H1 (cell line): ENCODE measurements at regions not wholly inside any gene's neighbourhood (a gene's known extent, or its start where the extent isn't known, plus 50 kb on each side); places are given as distances from the start of the nearest gene placed in this dataset.

Experiments used
- CTCF ChIA-PET: fragments of 300-600 bp; sonication (Branson Sonifier 250); formaldehyde crosslinking; loops from one replicate; lab custom pipeline; 2021; ENCODE audit not compliant: partially characterized antibody; lab: Charles Lee
- POLR2A ChIA-PET: fragments of 300-600 bp; sonication (Branson Sonifier 250); formaldehyde crosslinking; loops from one replicate; lab custom pipeline; 2021; ENCODE audit warnings: inconsistent platforms; ENCODE audit not compliant: partially characterized antibody; lab: Charles Lee
- DNase-seq, 2 experiments: peaks; one replicate each; pipeline versions ENCODE4 v3.0.0 to v3.0.0-alpha.2; 2010 to 2022; ENCODE audit warnings: low spot score in 2 of 2, low read depth in 1 of 2, mixed read lengths in 1 of 2
- FAIRE-seq: peaks from 2 replicates; lab custom pipeline; 2011; peaks lifted over from hg19 to GRCh38; lab: Jason Lieb, UNC
- H2AFZ ChIP-seq: 2 replicates; pipeline ENCODE4 v1.8.1; 2012; ENCODE audit warnings: low read length, inconsistent platforms
- H2AK5ac ChIP-seq: 2 replicates; pipeline ENCODE4 v1.6.1; 2013; ENCODE audit warnings: low read depth, low read length
- H2BK120ac ChIP-seq: replicated peaks from 2 replicates; pipeline ENCODE3; 2013; ENCODE audit warnings: low read depth, low read length, inconsistent platforms
- H2BK12ac ChIP-seq: 2 replicates; pipeline ENCODE4 v1.6.1; 2013; ENCODE audit warnings: low read depth, low read length
- H2BK15ac ChIP-seq: 2 replicates; pipeline ENCODE4 v1.6.1; 2013; ENCODE audit warnings: low read length
- H2BK20ac ChIP-seq: 2 replicates; pipeline ENCODE4 v1.6.1; 2013; ENCODE audit warnings: low read length
- H2BK5ac ChIP-seq: 2 replicates; pipeline ENCODE4 v1.6.1; 2013; ENCODE audit warnings: low read depth, low read length
- H3K14ac ChIP-seq: 2 replicates; pipeline ENCODE4 v1.6.1; 2013; ENCODE audit warnings: inconsistent platforms; ENCODE audit not compliant: insufficient read length
- H3K18ac ChIP-seq: 2 replicates; pipeline ENCODE4 v1.6.1; 2013; ENCODE audit warnings: low read length; ENCODE audit errors: extremely low read depth
- H3K23ac ChIP-seq: 2 replicates; pipeline ENCODE4 v1.6.1; 2013; ENCODE audit warnings: inconsistent platforms; ENCODE audit not compliant: insufficient read length
- H3K23me2 ChIP-seq: 2 replicates; pipeline ENCODE4 v1.6.1; 2013; ENCODE audit warnings: low read depth, low read length
- H3K27ac ChIP-seq: 2 replicates; pipeline ENCODE4 v1.6.1; 2011; ENCODE audit warnings: low read depth, low read length, inconsistent platforms
- H3K27me3 ChIP-seq, 4 experiments: replicated peaks in 1 of 4; 1 replicate in 1 of 4; 2 replicates in 3 of 4; pipeline versions ENCODE4 v1.6.1 to v1.8.1; 2011 to 2013; ENCODE audit warnings: low read length in 3 of 4, mild to moderate bottlenecking in 3 of 4, inconsistent platforms in 2 of 4, mixed read lengths in 2 of 4, moderate library complexity in 1 of 4; ENCODE audit not compliant: control insufficient read depth in 3 of 4, insufficient read depth in 3 of 4; ENCODE audit errors: extremely low read depth in 1 of 4
- H3K36me3 ChIP-seq, 4 experiments: 2 replicates each; pipeline versions ENCODE4 v1.6.1 to v1.8.1; 2011 to 2013; ENCODE audit warnings: mild to moderate bottlenecking in 4 of 4, low read length in 3 of 4, moderate library complexity in 2 of 4, control low read depth in 1 of 4, inconsistent platforms in 1 of 4; ENCODE audit not compliant: insufficient read depth in 4 of 4, control insufficient read depth in 2 of 4
- H3K4ac ChIP-seq: replicated peaks from 2 replicates; pipeline ENCODE3; 2013; ENCODE audit warnings: low read length, low read depth, mixed read lengths, inconsistent platforms; ENCODE audit not compliant: insufficient read length
- H3K4me1 ChIP-seq, 4 experiments: replicated peaks in 1 of 4; 1 replicate in 1 of 4; 2 replicates in 3 of 4; pipeline versions ENCODE4 v1.6.1 to v1.8.1; 2011 to 2013; ENCODE audit warnings: low read length in 3 of 4, inconsistent platforms in 2 of 4, mixed read lengths in 1 of 4; ENCODE audit not compliant: insufficient read depth in 4 of 4, control insufficient read depth in 3 of 4
- H3K4me2 ChIP-seq, 2 experiments: 2 replicates each; pipeline versions ENCODE4 v1.6.1 to v1.8.1; 2011 to 2013; ENCODE audit warnings: low read depth in 2 of 2, low read length in 2 of 2, control low read depth in 1 of 2, inconsistent platforms in 1 of 2, mild to moderate bottlenecking in 1 of 2; ENCODE audit not compliant: insufficient read depth in 1 of 2
- H3K4me3 ChIP-seq, 4 experiments: fragments of 200-600, 300-600 bp in 1 of 4; sonication (generic), shearing (Covaris generic), sonication (Bioruptor Twin) in 1 of 4; 2 replicates each; pipeline versions ENCODE4 v1.5.1 to v1.8.1; 2011 to 2016; ENCODE audit warnings: low read length in 4 of 4, low read depth in 3 of 4, control low read depth in 2 of 4, inconsistent platforms in 2 of 4, mild to moderate bottlenecking in 2 of 4, mixed read lengths in 1 of 4, moderate library complexity in 1 of 4; ENCODE audit not compliant: insufficient read depth in 2 of 4; ENCODE audit errors: extremely low read depth in 1 of 4
- H3K56ac ChIP-seq: replicated peaks from 2 replicates; pipeline ENCODE3; 2013; ENCODE audit warnings: low read depth, mild to moderate bottlenecking, mixed read lengths, low read length, inconsistent platforms; ENCODE audit not compliant: insufficient read length
- H3K79me1 ChIP-seq: 2 replicates; pipeline ENCODE4 v1.6.1; 2013; ENCODE audit warnings: low read depth, low read length, control low read depth
- H3K79me2 ChIP-seq, 2 experiments: 2 replicates each; pipeline versions ENCODE4 v1.6.1 to v1.8.1; 2012 to 2013; ENCODE audit warnings: low read length in 2 of 2, mild to moderate bottlenecking in 2 of 2, inconsistent platforms in 1 of 2; ENCODE audit not compliant: insufficient read depth in 2 of 2, control insufficient read depth in 1 of 2
- H3K9ac ChIP-seq, 4 experiments: replicated peaks in 1 of 4; 1 replicate in 1 of 4; 2 replicates in 3 of 4; pipeline versions ENCODE4 v1.6.1 to v1.8.1; 2011 to 2013; ENCODE audit warnings: low read depth in 3 of 4, low read length in 3 of 4, control low read depth in 2 of 4, mild to moderate bottlenecking in 2 of 4, moderate library complexity in 2 of 4, inconsistent platforms in 1 of 4; ENCODE audit errors: extremely low read depth in 1 of 4
- H3K9me3 ChIP-seq, 2 experiments: 2 replicates each; pipeline versions ENCODE4 v1.6.1 to v1.8.1; 2012 to 2013; ENCODE audit warnings: mild to moderate bottlenecking in 2 of 2, moderate library complexity in 2 of 2, control low read depth in 1 of 2, inconsistent platforms in 1 of 2, low read depth in 1 of 2, low read length in 1 of 2, mixed read lengths in 1 of 2; ENCODE audit not compliant: insufficient read depth in 2 of 2
- H4K20me1 ChIP-seq, 2 experiments: replicated peaks in 1 of 2; 2 replicates each; pipeline versions ENCODE3 to v1.8.1; 2011 to 2013; ENCODE audit warnings: inconsistent platforms in 2 of 2, low read length in 2 of 2, mild to moderate bottlenecking in 1 of 2; ENCODE audit not compliant: insufficient read depth in 2 of 2, control insufficient read depth in 1 of 2
- H4K5ac ChIP-seq: 2 replicates; pipeline ENCODE4 v1.6.1; 2013; ENCODE audit warnings: low read length, low read depth, mixed read lengths, inconsistent platforms; ENCODE audit not compliant: insufficient read length
- H4K8ac ChIP-seq: 2 replicates; pipeline ENCODE4 v1.8.0; 2013; ENCODE audit warnings: mild to moderate bottlenecking, moderate library complexity, low read length, inconsistent platforms; ENCODE audit not compliant: insufficient read depth; ENCODE audit errors: extremely low read depth
- H4K91ac ChIP-seq: replicated peaks from 2 replicates; pipeline ENCODE3; 2013; ENCODE audit warnings: low read length, mixed read lengths, inconsistent platforms; ENCODE audit not compliant: insufficient read length
- USF2 ChIP-seq: IDR thresholded peaks from 2 replicates; pipeline ENCODE4 v1.6.1; 2011; ENCODE audit warnings: low read length, improper control_type of control experiment
- WGBS, 2 experiments: shearing (Covaris generic) in 1 of 2; methylation state at CpG; one replicate each; pipeline versions ENCODE4 v1.1.6 to v1.1.7; 2013 to 2015; ENCODE audit warnings: low lambda C conversion rate in 2 of 2, mixed read lengths in 2 of 2, inconsistent platforms in 1 of 2, low coverage in 1 of 2, missing lambda C conversion rate in 1 of 2; ENCODE audit not compliant: insufficient replicate concordance in 2 of 2, insufficient coverage in 1 of 2, insufficient read length in 1 of 2; ENCODE audit errors: extremely low coverage in 1 of 2, missing lambda C conversion rate in 1 of 2; 5-methylcytosine and 5-hydroxymethylcytosine counted together

GRCh38 chr5:33321026-33321425 is 119.7 kb upstream of the TARS1 start:
- Histone ChIP-seq H4K91ac (no peak overlapping the region), H2AK5ac (no peak overlapping the region), H4K5ac (no peak overlapping the region), H3K27me3 (no peaks in the 10 kb centered on the region), H2BK15ac (no peak overlapping the region), H3K14ac (no peak overlapping the region), H3K36me3 (no peaks in the 10 kb centered on the region), H2AFZ (no peak overlapping the region), H3K56ac (no peak overlapping the region), H3K18ac (no peak overlapping the region), H3K23ac (no peak overlapping the region), H2BK5ac (no peak overlapping the region), H3K4me2 (no peak overlapping the region), H3K9ac (no peak overlapping the region), H3K79me2 (no peaks in the 10 kb centered on the region), H3K4me1 (peaks cover 0 to 3% (median 0%) of the 10 kb centered on the region in 4 experiments; a peak in 1 of 7 replicates), H4K8ac (no peak overlapping the region), H3K23me2 (no peaks in the 10 kb centered on the region), H3K9me3 (no peaks in the 10 kb centered on the region), H2BK120ac (no peak overlapping the region), H4K20me1 (no peaks in the 10 kb centered on the region), H3K27ac (no peak overlapping the region), H3K4me3 (no peak overlapping the region), H2BK12ac (no peak overlapping the region), H2BK20ac (no peak overlapping the region), H3K79me1 (no peaks in the 10 kb centered on the region), H3K4ac (no peak overlapping the region)
- no peak for FAIRE-seq
- WGBS, 2 experiments: 96% methylated on average over 1 of the region's 1 CpG; no CpG with 5 or more reads in 1 of the 2 experiments
- ChIA-PET POLR2A (no interaction called here), CTCF (interaction anchor here (1.4 kb wide), 1 partner anchor 19 kb away, joined by 5 read pairs; no protein-coding TSS in a partner anchor)
- no peak for DNase-seq
- no peak for TF ChIP-seq USF2
